ENCODE measurements at regions not wholly inside any gene's neighbourhood (a gene's known extent, or its start where the extent isn't known, plus 50 kb on each side); places are given as distances from the start of the nearest gene placed in this dataset.
"Not testable (repeated sequence)": the region's sequence is repeated elsewhere in the genome, so short reads cannot be mapped to it uniquely, and the experiment has no call there.

DNA sequence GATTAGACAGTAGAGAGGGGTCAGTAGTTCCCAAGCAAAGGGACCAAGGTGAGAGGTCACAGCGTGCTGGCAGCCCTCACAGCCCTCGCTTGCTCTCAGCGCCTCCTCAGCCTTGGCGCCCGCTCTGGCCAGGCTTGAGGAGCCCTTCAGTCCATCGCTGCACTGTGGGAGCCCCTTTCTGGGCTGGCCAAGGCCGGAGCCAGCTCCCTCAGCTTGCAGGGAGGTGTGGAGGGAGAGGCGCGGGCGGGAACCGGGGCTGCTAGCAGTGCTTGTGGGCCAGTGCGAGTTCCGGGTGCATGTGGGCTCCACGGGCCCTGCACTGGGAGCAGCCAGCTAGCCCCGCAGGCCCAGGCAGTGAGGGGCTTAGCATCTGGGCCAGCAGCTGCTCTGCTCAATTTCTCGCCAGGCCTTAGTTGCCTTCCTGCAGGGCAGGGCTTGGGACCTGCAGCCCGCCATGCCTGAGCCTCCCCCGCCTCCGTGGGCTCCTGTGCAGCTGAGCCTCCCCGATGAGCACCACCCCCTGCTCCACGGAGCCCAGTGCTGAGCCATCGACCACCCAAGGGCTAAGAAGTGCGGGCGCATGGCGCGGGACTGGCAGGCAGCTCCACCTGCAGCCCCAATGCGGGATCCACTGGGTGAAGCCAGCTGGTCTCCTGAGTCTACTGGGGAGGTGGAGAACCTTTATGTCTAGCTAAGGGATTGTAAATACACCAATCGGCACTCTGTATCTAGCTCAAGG lies 177.0 kb downstream of the TBX18 start:
- H3K36me3 ChIP-seq (ENCODE audit: control insufficient read depth, insufficient read depth, low read length); ATAC-seq; CTCF ChIA-PET; POLR2A ChIA-PET; H3K4me3 ChIP-seq (ENCODE audit: low read depth in 2 of 2, low read length in 2 of 2); H3K9me3 ChIP-seq (ENCODE audit: control insufficient read depth, insufficient read depth, low read depth, low read length); H3K27me3 ChIP-seq (ENCODE audit: control insufficient read depth, insufficient read depth, low read length); intact Hi-C loops (cut with micrococcal nuclease; ENCODE audit: unreplicated experiment); H3K4me1 ChIP-seq (ENCODE audit: control insufficient read depth, insufficient read depth, low read length); in situ Hi-C loops (cut with HindIII; ENCODE audit: low pct_unique_long_range_greater_than_20kb, low sequenced_read_pairs); BruUV-seq (replicated peaks); H3K27ac ChIP-seq (ENCODE audit: low read length); DNase-seq (ENCODE audit: low read depth, low spot score): not testable (repeated sequence)

DNA sequence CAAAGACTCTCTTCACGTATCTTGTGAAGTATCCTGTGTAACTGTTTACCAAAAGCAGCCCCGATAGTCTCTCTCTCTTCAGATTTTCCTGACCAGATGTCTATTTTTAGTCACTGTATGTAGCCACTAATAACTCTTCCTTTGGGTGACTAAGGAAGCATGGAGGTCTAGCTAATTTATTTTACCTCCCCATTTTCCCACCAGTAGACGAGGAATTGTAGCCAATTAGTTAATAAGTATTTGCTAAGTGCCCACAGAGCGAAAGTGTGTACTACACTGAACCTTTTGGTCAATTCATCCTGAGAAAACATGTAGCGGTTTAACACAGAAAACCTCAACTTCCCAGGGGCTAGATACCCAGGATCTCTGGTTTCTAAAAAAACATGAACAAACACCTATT lies 180.6 kb downstream of the TBX18 start:
- DNase-seq (ENCODE audit: low read depth, low spot score) (no peak), ATAC-seq (no peak)
- TF ChIP-seq, protein P1, sequence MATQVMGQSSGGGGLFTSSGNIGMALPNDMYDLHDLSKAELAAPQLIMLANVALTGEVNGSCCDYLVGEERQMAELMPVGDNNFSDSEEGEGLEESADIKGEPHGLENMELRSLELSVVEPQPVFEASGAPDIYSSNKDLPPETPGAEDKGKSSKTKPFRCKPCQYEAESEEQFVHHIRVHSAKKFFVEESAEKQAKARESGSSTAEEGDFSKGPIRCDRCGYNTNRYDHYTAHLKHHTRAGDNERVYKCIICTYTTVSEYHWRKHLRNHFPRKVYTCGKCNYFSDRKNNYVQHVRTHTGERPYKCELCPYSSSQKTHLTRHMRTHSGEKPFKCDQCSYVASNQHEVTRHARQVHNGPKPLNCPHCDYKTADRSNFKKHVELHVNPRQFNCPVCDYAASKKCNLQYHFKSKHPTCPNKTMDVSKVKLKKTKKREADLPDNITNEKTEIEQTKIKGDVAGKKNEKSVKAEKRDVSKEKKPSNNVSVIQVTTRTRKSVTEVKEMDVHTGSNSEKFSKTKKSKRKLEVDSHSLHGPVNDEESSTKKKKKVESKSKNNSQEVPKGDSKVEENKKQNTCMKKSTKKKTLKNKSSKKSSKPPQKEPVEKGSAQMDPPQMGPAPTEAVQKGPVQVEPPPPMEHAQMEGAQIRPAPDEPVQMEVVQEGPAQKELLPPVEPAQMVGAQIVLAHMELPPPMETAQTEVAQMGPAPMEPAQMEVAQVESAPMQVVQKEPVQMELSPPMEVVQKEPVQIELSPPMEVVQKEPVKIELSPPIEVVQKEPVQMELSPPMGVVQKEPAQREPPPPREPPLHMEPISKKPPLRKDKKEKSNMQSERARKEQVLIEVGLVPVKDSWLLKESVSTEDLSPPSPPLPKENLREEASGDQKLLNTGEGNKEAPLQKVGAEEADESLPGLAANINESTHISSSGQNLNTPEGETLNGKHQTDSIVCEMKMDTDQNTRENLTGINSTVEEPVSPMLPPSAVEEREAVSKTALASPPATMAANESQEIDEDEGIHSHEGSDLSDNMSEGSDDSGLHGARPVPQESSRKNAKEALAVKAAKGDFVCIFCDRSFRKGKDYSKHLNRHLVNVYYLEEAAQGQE (IDR thresholded peaks at IDR 0.05; ENCODE audit: insufficient read depth in 1 of 2, low read depth in 2 of 2, low read length in 1 of 2) = no peak
- TF ChIP-seq TCF7L2 (IDR thresholded peaks at IDR 0.05; ENCODE audit: low read depth, low read length) = no peak
- no peak for TF ChIP-seq SIN3A (IDR thresholded peaks at IDR 0.05; ENCODE audit: borderline replicate concordance, insufficient read depth, low read depth, low read length)
- TF ChIP-seq, protein P2, sequence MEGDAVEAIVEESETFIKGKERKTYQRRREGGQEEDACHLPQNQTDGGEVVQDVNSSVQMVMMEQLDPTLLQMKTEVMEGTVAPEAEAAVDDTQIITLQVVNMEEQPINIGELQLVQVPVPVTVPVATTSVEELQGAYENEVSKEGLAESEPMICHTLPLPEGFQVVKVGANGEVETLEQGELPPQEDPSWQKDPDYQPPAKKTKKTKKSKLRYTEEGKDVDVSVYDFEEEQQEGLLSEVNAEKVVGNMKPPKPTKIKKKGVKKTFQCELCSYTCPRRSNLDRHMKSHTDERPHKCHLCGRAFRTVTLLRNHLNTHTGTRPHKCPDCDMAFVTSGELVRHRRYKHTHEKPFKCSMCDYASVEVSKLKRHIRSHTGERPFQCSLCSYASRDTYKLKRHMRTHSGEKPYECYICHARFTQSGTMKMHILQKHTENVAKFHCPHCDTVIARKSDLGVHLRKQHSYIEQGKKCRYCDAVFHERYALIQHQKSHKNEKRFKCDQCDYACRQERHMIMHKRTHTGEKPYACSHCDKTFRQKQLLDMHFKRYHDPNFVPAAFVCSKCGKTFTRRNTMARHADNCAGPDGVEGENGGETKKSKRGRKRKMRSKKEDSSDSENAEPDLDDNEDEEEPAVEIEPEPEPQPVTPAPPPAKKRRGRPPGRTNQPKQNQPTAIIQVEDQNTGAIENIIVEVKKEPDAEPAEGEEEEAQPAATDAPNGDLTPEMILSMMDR (IDR thresholded peaks at IDR 0.05) = no peak
- TF ChIP-seq POLR2AphosphoS5 (IDR thresholded peaks at IDR 0.05; ENCODE audit: low read depth, low read length) = no peak
- no peaks in the 10 kb centered on the region for H3K36me3 ChIP-seq (ENCODE audit: control insufficient read depth, insufficient read depth, low read length)
- no peak overlapping the region for H3K27ac ChIP-seq (ENCODE audit: low read length)
- CTCF ChIA-PET = interaction anchor here (0.7 kb wide), 1 partner anchor 161 kb away, joined by 3 read pairs; no protein-coding TSS in a partner anchor
- intact Hi-C loops (cut with micrococcal nuclease; ENCODE audit: unreplicated experiment) = no loop called here
- no peaks in the 10 kb centered on the region for H3K4me1 ChIP-seq (ENCODE audit: control insufficient read depth, insufficient read depth, low read length)
- POLR2A ChIA-PET = no interaction called here
- no peaks in the 10 kb centered on the region for H3K9me3 ChIP-seq (ENCODE audit: control insufficient read depth, insufficient read depth, low read depth, low read length)
- BruUV-seq (replicated peaks) = no TSS peak
- H3K4me3 ChIP-seq (ENCODE audit: low read depth in 2 of 2, low read length in 2 of 2) = no peak overlapping the region
- no peaks in the 10 kb centered on the region for H3K27me3 ChIP-seq (ENCODE audit: control insufficient read depth, insufficient read depth, low read length)
- in situ Hi-C loops (cut with HindIII; ENCODE audit: low pct_unique_long_range_greater_than_20kb, low sequenced_read_pairs) = no loop called here

DNA sequence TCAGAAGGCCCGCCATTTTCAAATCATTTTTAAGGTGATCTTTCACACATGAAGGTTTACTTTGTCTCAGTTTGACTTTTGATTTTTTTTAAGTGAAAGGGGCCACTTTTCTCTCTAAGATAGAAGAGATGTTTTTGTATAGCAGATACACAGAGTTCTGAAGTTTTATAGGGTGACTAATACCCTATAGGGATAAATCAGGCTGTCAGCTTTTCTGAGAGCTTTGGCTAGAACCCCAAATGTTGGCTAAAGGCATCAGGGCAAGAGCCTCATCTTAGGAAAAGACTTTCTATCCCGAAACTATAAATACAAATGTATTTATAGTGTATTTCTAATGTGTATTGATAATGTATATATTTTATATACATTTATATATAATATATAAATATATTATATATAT lies 181.4 kb downstream of the TBX18 start:
- intact Hi-C loops (cut with micrococcal nuclease; ENCODE audit: unreplicated experiment) (no loop called here), in situ Hi-C loops (cut with HindIII; ENCODE audit: low pct_unique_long_range_greater_than_20kb, low sequenced_read_pairs) (no loop called here)
- Histone ChIP-seq H3K27ac (ENCODE audit: low read length) (no peak overlapping the region), H3K4me3 (ENCODE audit: low read depth in 2 of 2, low read length in 2 of 2) (no peak overlapping the region), H3K36me3 (ENCODE audit: control insufficient read depth, insufficient read depth, low read length) (no peaks in the 10 kb centered on the region), H3K27me3 (ENCODE audit: control insufficient read depth, insufficient read depth, low read length) (no peaks in the 10 kb centered on the region), H3K9me3 (ENCODE audit: control insufficient read depth, insufficient read depth, low read depth, low read length) (no peaks in the 10 kb centered on the region), H3K4me1 (ENCODE audit: control insufficient read depth, insufficient read depth, low read length) (no peaks in the 10 kb centered on the region)
- no peak for ATAC-seq
- BruUV-seq (replicated peaks) = no TSS peak
- no peak for DNase-seq (ENCODE audit: low read depth, low spot score)
- POLR2A ChIA-PET = no interaction called here
- TF ChIP-seq, protein P1 (IDR thresholded peaks at IDR 0.05; ENCODE audit: insufficient read depth in 1 of 2, low read depth in 2 of 2, low read length in 1 of 2) = no peak
- TF ChIP-seq, protein P2 (IDR thresholded peaks at IDR 0.05) = no peak
- CTCF ChIA-PET = interaction anchor here (0.7 kb wide), 1 partner anchor 160 kb away, joined by 3 read pairs; no protein-coding TSS in a partner anchor
